IMR-90 (cell line): ENCODE measurements at regions not wholly inside any gene's neighbourhood (a gene's known extent, or its start where the extent isn't known, plus 50 kb on each side); places are given as distances from the start of the nearest gene placed in this dataset.

Source experiments
- ATAC-seq: fragments of 200-7000 bp; cut with Tn5 transposase; 2 replicates; pipeline ENCODE4 v1.9.1; 2020; ENCODE audit warnings: low read depth, mild to moderate bottlenecking, moderate library complexity
- BruUV-seq: library from RNA; stranded (reverse); fragments of 400-500 nt; replicated peaks from 2 replicates; lab custom pipeline; 2021; lab: Mats Ljungman, UMichigan
- CTCF ChIA-PET: fragments of 300-600 bp; formaldehyde crosslinking; extraction: SDS; loops from one replicate; lab custom pipeline; 2021; ENCODE audit warnings: antibody characterized with exemption; lab: Yijun Ruan, JAX
- POLR2A ChIA-PET: fragments of 300-600 bp; sonication (Branson Sonifier 250); formaldehyde crosslinking; loops from one replicate; lab custom pipeline; 2022; ENCODE audit warnings: antibody characterized with exemption; ENCODE audit not compliant: unreplicated experiment; lab: Charles Lee
- DNase-seq: peaks from one replicate; pipeline ENCODE4 v3.0.0; 2013
- H2AFZ ChIP-seq: replicated peaks from 2 replicates; pipeline ENCODE3; 2013; ENCODE audit warnings: low read length, mild to moderate bottlenecking; ENCODE audit not compliant: poor library complexity
- H2AK5ac ChIP-seq: 2 replicates; pipeline ENCODE4 v1.6.1; 2013; ENCODE audit warnings: low read depth, low read length, inconsistent platforms
- H2AK9ac ChIP-seq: replicated peaks from 2 replicates; pipeline ENCODE3; 2013; ENCODE audit warnings: mild to moderate bottlenecking, low read depth, low read length, moderate library complexity; ENCODE audit not compliant: poor library complexity
- H2BK120ac ChIP-seq: 2 replicates; pipeline ENCODE4 v1.6.1; 2013; ENCODE audit warnings: low read depth, low read length, inconsistent platforms
- H2BK15ac ChIP-seq: 3 replicates; pipeline ENCODE4 v1.6.1; 2013; ENCODE audit warnings: low read depth, low read length, inconsistent platforms
- H2BK20ac ChIP-seq: 2 replicates; pipeline ENCODE4 v1.6.1; 2013; ENCODE audit warnings: low read depth, mild to moderate bottlenecking, inconsistent platforms, low read length, moderate library complexity
- H2BK5ac ChIP-seq: 2 replicates; pipeline ENCODE4 v1.6.1; 2013; ENCODE audit warnings: mild to moderate bottlenecking, low read depth, low read length, inconsistent platforms; ENCODE audit not compliant: poor library complexity, severe bottlenecking
- H3K14ac ChIP-seq: replicated peaks from 2 replicates; pipeline ENCODE4 v1.6.1; 2013; ENCODE audit warnings: low read depth, low read length, inconsistent platforms
- H3K18ac ChIP-seq: 2 replicates; pipeline ENCODE4 v1.6.1; 2013; ENCODE audit warnings: low read depth, low read length, control low read depth
- H3K23ac ChIP-seq: 2 replicates; pipeline ENCODE4 v1.6.1; 2013; ENCODE audit warnings: low read depth, low read length, inconsistent platforms
- H3K27ac ChIP-seq: 2 replicates; pipeline ENCODE4 v1.5.1; 2013; ENCODE audit warnings: mild to moderate bottlenecking, control low read depth, low read length; ENCODE audit not compliant: insufficient read depth
- H3K27me3 ChIP-seq: 2 replicates; pipeline ENCODE4 v1.6.1; 2013; ENCODE audit warnings: low read length; ENCODE audit not compliant: control insufficient read depth, insufficient read depth
- H3K36me3 ChIP-seq: 2 replicates; pipeline ENCODE4 v1.6.1; 2013; ENCODE audit warnings: low read length, mixed read lengths; ENCODE audit not compliant: control insufficient read depth, insufficient read depth
- H3K4ac ChIP-seq: 2 replicates; pipeline ENCODE4 v1.6.1; 2013; ENCODE audit warnings: low read depth, low read length, inconsistent platforms
- H3K4me1 ChIP-seq: 2 replicates; pipeline ENCODE4 v1.6.1; 2013; ENCODE audit warnings: low read length, mixed read lengths; ENCODE audit not compliant: control insufficient read depth, insufficient read depth
- H3K4me2 ChIP-seq: 2 replicates; pipeline ENCODE4 v1.6.1; 2013; ENCODE audit warnings: low read depth, mild to moderate bottlenecking, control low read depth, low read length, moderate library complexity
- H3K4me3 ChIP-seq: 2 replicates; pipeline ENCODE4 v1.5.1; 2013; ENCODE audit warnings: low read depth, mild to moderate bottlenecking, control low read depth, low read length, moderate library complexity; ENCODE audit not compliant: insufficient read depth
- H3K56ac ChIP-seq: 2 replicates; pipeline ENCODE4 v1.6.1; 2013; ENCODE audit warnings: low read length, inconsistent platforms; ENCODE audit not compliant: insufficient read depth; ENCODE audit errors: extremely low read depth
- H3K79me1 ChIP-seq, 2 experiments: 2 replicates each; pipeline ENCODE4 v1.6.1; 2013; ENCODE audit warnings: low read length in 2 of 2, inconsistent platforms in 1 of 2, low read depth in 1 of 2
- H3K9ac ChIP-seq: 2 replicates; pipeline ENCODE4 v1.6.1; 2013; ENCODE audit warnings: low read depth, low read length, control low read depth
- H3K9me1 ChIP-seq: 2 replicates; pipeline ENCODE4 v1.6.1; 2013; ENCODE audit warnings: low read length, inconsistent platforms; ENCODE audit not compliant: insufficient read depth
- H3K9me3 ChIP-seq: 2 replicates; pipeline ENCODE4 v1.6.1; 2013; ENCODE audit warnings: low read length; ENCODE audit not compliant: control insufficient read depth, insufficient read depth
- H4K20me1 ChIP-seq: 2 replicates; pipeline ENCODE4 v1.6.1; 2013; ENCODE audit warnings: low read length, inconsistent platforms; ENCODE audit not compliant: insufficient read depth
- H4K5ac ChIP-seq: 2 replicates; pipeline ENCODE4 v1.6.1; 2013; ENCODE audit warnings: mild to moderate bottlenecking, low read depth, low read length, control low read depth
- H4K8ac ChIP-seq, 2 experiments: 2 replicates each; pipeline ENCODE4 v1.6.1; 2013; ENCODE audit warnings: low read depth in 2 of 2, low read length in 2 of 2, control low read depth in 1 of 2, inconsistent platforms in 1 of 2
- H4K91ac ChIP-seq: 2 replicates; pipeline ENCODE4 v1.6.1; 2013; ENCODE audit warnings: low read depth, low read length, inconsistent platforms; ENCODE audit not compliant: insufficient read depth
- CTCF ChIP-seq: conservative IDR thresholded peaks from 2 replicates; pipeline ENCODE4 v1.5.1; 2012; ENCODE audit warnings: mild to moderate bottlenecking, low read depth, low read length, improper control_type of control experiment
- MAFK ChIP-seq: IDR thresholded peaks from 2 replicates; pipeline ENCODE4 v1.6.1; 2012; ENCODE audit warnings: low read depth, low read length, improper control_type of control experiment
- SMC3 ChIP-seq: fragments of 150-350 bp; IDR thresholded peaks from 2 replicates; pipeline ENCODE4 v1.6.1; 2016; ENCODE audit warnings: low read depth, mild to moderate bottlenecking, antibody characterized with exemption, low read length, moderate library complexity
- WGBS, 2 experiments: methylation state at CpG; one replicate each; pipeline versions ENCODE4 v1.1.5 to v1.1.7; 2013; ENCODE audit warnings: missing lambda C conversion rate in 2 of 2; ENCODE audit not compliant: insufficient read length in 1 of 2; ENCODE audit errors: extremely low coverage in 2 of 2; 5-methylcytosine and 5-hydroxymethylcytosine counted together
- dilution Hi-C: fragments of 300-500 bp; cut with HindIII; formaldehyde crosslinking; loops from one replicate; pipeline ENCODE4 v1.14.3; 2018; ENCODE audit warnings: low sequenced_read_pairs; ENCODE audit not compliant: unreplicated experiment
- in situ Hi-C: fragments of 300-500 bp; cut with MboI; formaldehyde crosslinking; loops from 3 replicates; pipeline ENCODE4 v1.14.3; 2019; ENCODE audit warnings: low sequenced_read_pairs, inconsistent platforms, mixed read lengths
- intact Hi-C: fragments of 100-400 bp; cut with micrococcal nuclease; formaldehyde crosslinking; loops from 2 replicates; pipeline ENCODE4 v1.10.0; 2022

- Histone ChIP-seq H2AK9ac (no peak overlapping the region), H3K9me3 (no peaks in the 10 kb centered on the region), H3K27ac (no peak overlapping the region), H2AFZ (no peak overlapping the region), H2BK120ac (no peak overlapping the region), H3K18ac (no peak overlapping the region), H3K27me3 (no peaks in the 10 kb centered on the region), H3K14ac (no peak overlapping the region), H2BK15ac (no peak overlapping the region), H3K4me2 (no peak overlapping the region), H3K9me1 (no peaks in the 10 kb centered on the region), H2AK5ac (no peak overlapping the region), H3K23ac (no peak overlapping the region), H3K79me1 (no peaks in the 10 kb centered on the region), H2BK20ac (no peak overlapping the region), H3K56ac (no peak overlapping the region), H2BK5ac (no peak overlapping the region), H4K8ac (no peak overlapping the region), H3K4me3 (no peak overlapping the region), H3K36me3 (no peaks in the 10 kb centered on the region), H4K20me1 (no peaks in the 10 kb centered on the region), H3K4me1 (no peaks in the 10 kb centered on the region), H3K4ac (no peak overlapping the region), H3K9ac (no peak overlapping the region), H4K5ac (no peak overlapping the region), H4K91ac (no peak overlapping the region)
- BruUV-seq: no TSS peak
- dilution Hi-C loops (no loop called here), in situ Hi-C loops (no loop called here), intact Hi-C loops (no loop called here)
- WGBS, 2 experiments: no CpG with 5 or more reads among the region's 6 CpGs
- ATAC-seq (no peak), DNase-seq (peak; percentile 8)
- TF ChIP-seq CTCF (peak; percentile 37), SMC3 (no peak), MAFK (no peak)
- ChIA-PET POLR2A (no interaction called here), CTCF (interaction anchor here (1.1 kb wide), 1 partner anchor 10 kb away, joined by 5 read pairs; no protein-coding TSS in a partner anchor)
These were observed 191.8 kb upstream of the SAMSN1 start for GRCh38 chr21:14737922-14738321.
